WTC11 (cell line): ENCODE measurements at regions not wholly inside any gene's neighbourhood (a gene's known extent, or its start where the extent isn't known, plus 50 kb on each side); places are given as distances from the start of the nearest gene placed in this dataset.

Source experiments
- ATAC-seq: fragments of 200-7000 bp; cut with Tn5 transposase; 2 replicates; pipeline ENCODE4 v1.10.0; 2021; ENCODE audit warnings: mild to moderate bottlenecking, moderate library complexity
- CTCF ChIA-PET: fragments of 300-600 bp; sonication (Branson Sonifier 250); formaldehyde crosslinking; loops from one replicate; lab custom pipeline; 2021; ENCODE audit warnings: antibody characterized with exemption; lab: Charles Lee
- POLR2A ChIA-PET: fragments of 350-600 bp; sonication (Branson Sonifier 250); formaldehyde crosslinking; loops from one replicate; lab custom pipeline; 2021; ENCODE audit warnings: antibody characterized with exemption; lab: Charles Lee
- DNase-seq: peaks from one replicate; pipeline ENCODE4 v3.0.0; 2021; ENCODE audit warnings: low spot score
- H3K27ac Mint-ChIP-seq: 2 replicates; pipeline ENCODE4 v1.8.0; 2021; ENCODE audit warnings: mixed read lengths
- H3K27me3 Mint-ChIP-seq: 2 replicates; pipeline ENCODE4 v1.8.0; 2021; ENCODE audit warnings: low read depth, mild to moderate bottlenecking, moderate library complexity, mixed read lengths
- H3K36me3 Mint-ChIP-seq: 2 replicates; pipeline ENCODE4 v1.8.0; 2021; ENCODE audit warnings: mixed read lengths
- H3K4me1 Mint-ChIP-seq: 2 replicates; pipeline ENCODE4 v1.8.0; 2022; ENCODE audit warnings: mixed read lengths
- H3K4me3 Mint-ChIP-seq: 2 replicates; pipeline ENCODE4 v1.8.0; 2021; ENCODE audit warnings: mild to moderate bottlenecking, moderate library complexity, mixed read lengths
- H3K9me3 Mint-ChIP-seq: 2 replicates; pipeline ENCODE4 v1.8.0; 2021; ENCODE audit warnings: mixed read lengths
- EMX1 ChIP-seq: fragments of 250-450 bp; sonication (Bioruptor Pico); IDR thresholded peaks from 2 replicates; pipeline ENCODE4 v1.8.0; 2021; ENCODE audit warnings: mild to moderate bottlenecking
- JAZF1 ChIP-seq: fragments of 250-450 bp; sonication (Bioruptor Pico); IDR thresholded peaks from 2 replicates; pipeline ENCODE4 v1.9.0; 2021; ENCODE audit warnings: moderate library complexity, mild to moderate bottlenecking, inconsistent platforms
- KAT7 ChIP-seq: sonication (generic); formaldehyde crosslinking; IDR thresholded peaks from 2 replicates; pipeline ENCODE4 v1.8.1; 2023; ENCODE audit warnings: missing genetic modification reagents, mild to moderate bottlenecking, borderline replicate concordance
- NFE2L1 ChIP-seq: sonication (generic); formaldehyde crosslinking; IDR thresholded peaks from 2 replicates; pipeline ENCODE4 v1.8.1; 2023; ENCODE audit warnings: missing genetic modification reagents
- NR2C2 ChIP-seq: sonication (generic); formaldehyde crosslinking; IDR thresholded peaks from 2 replicates; pipeline ENCODE4 v1.8.0; 2022; ENCODE audit warnings: mild to moderate bottlenecking, missing genetic modification reagents
- NR3C1 ChIP-seq: sonication (generic); formaldehyde crosslinking; conservative IDR thresholded peaks from 2 replicates; pipeline ENCODE4 v1.8.1; 2023; ENCODE audit warnings: low read depth, mild to moderate bottlenecking, missing genetic modification reagents
- OVOL2 ChIP-seq: fragments of 250-450 bp; sonication (Bioruptor Pico); IDR thresholded peaks from 2 replicates; pipeline ENCODE4 v1.9.0; 2021; ENCODE audit warnings: mild to moderate bottlenecking, borderline replicate concordance
- RORB ChIP-seq: fragments of 250-450 bp; sonication (Bioruptor Pico); IDR thresholded peaks from 2 replicates; pipeline ENCODE4 v1.9.0; 2021; ENCODE audit warnings: mild to moderate bottlenecking
- SMAD3 ChIP-seq: sonication (generic); formaldehyde crosslinking; IDR thresholded peaks from 2 replicates; pipeline ENCODE4 v1.8.0; 2022; ENCODE audit warnings: missing genetic modification reagents, mild to moderate bottlenecking, borderline replicate concordance
- SP1 ChIP-seq: sonication (generic); formaldehyde crosslinking; conservative IDR thresholded peaks from 2 replicates; pipeline ENCODE4 v1.8.1; 2022; ENCODE audit warnings: missing genetic modification reagents
- TCF7 ChIP-seq: sonication (generic); formaldehyde crosslinking; IDR thresholded peaks from 2 replicates; pipeline ENCODE4 v1.8.0; 2022; ENCODE audit warnings: mild to moderate bottlenecking, low read depth, missing genetic modification reagents, moderate library complexity
- TP53 ChIP-seq: sonication (generic); formaldehyde crosslinking; IDR thresholded peaks from 2 replicates; pipeline ENCODE4 v1.8.1; 2023; ENCODE audit warnings: mild to moderate bottlenecking, missing genetic modification reagents
- ZNF138 ChIP-seq: sonication (generic); formaldehyde crosslinking; conservative IDR thresholded peaks from 2 replicates; pipeline ENCODE4 v1.8.1; 2022; ENCODE audit warnings: mild to moderate bottlenecking, moderate library complexity, missing genetic modification reagents
- ZNF232 ChIP-seq: sonication (generic); formaldehyde crosslinking; IDR thresholded peaks from 2 replicates; pipeline ENCODE4 v1.8.0; 2022; ENCODE audit warnings: mild to moderate bottlenecking, missing genetic modification reagents
- ZNF423 ChIP-seq: fragments of 250-450 bp; sonication (Bioruptor Pico); IDR thresholded peaks from 2 replicates; pipeline ENCODE4 v2.1.2; 2022; ENCODE audit warnings: mild to moderate bottlenecking, moderate library complexity
- TF ChIP-seq, protein P1 (sequence below): sonication (generic); formaldehyde crosslinking; IDR thresholded peaks from 2 replicates; pipeline ENCODE4 v1.8.1; 2023; ENCODE audit warnings: mild to moderate bottlenecking, missing genetic modification reagents
- TF ChIP-seq, protein P2 (sequence below): sonication (generic); formaldehyde crosslinking; IDR thresholded peaks from 2 replicates; pipeline ENCODE4 v1.8.0; 2022; ENCODE audit warnings: mild to moderate bottlenecking, missing genetic modification reagents
- TF ChIP-seq, protein P3 (sequence below): sonication (generic); formaldehyde crosslinking; IDR thresholded peaks from 2 replicates; pipeline ENCODE4 v1.8.0; 2022; ENCODE audit warnings: mild to moderate bottlenecking, missing genetic modification reagents
- TF ChIP-seq, protein P4 (sequence below): sonication (generic); formaldehyde crosslinking; IDR thresholded peaks from 2 replicates; pipeline ENCODE4 v1.8.1; 2022; ENCODE audit warnings: mild to moderate bottlenecking, moderate library complexity, missing genetic modification reagents
- TF ChIP-seq, protein P5 (sequence below): fragments of 250-450 bp; sonication (Bioruptor Pico); IDR thresholded peaks from 2 replicates; pipeline ENCODE4 v1.9.0; 2021; ENCODE audit warnings: mild to moderate bottlenecking

DNA sequence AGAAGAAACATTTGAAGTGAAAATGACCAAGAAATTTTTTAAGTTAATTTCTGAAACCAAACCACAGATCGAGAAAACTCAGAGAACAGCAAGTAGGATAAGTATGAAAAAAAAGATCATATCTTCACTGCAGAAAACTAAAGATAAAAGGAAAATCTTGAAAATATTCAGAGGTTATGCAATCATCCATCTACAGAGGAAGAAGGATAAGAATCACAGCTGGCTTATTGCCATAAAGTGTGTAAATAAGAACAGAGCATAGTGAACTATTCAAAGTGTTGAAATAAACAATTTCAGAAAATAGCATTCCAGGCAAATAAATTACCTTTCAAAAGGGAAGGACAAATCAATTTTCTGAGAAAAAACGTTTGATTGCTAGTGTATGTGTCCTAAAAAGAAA is 1191.7 kb upstream of the CDH6 start (continued):
- TF ChIP-seq, protein P1, sequence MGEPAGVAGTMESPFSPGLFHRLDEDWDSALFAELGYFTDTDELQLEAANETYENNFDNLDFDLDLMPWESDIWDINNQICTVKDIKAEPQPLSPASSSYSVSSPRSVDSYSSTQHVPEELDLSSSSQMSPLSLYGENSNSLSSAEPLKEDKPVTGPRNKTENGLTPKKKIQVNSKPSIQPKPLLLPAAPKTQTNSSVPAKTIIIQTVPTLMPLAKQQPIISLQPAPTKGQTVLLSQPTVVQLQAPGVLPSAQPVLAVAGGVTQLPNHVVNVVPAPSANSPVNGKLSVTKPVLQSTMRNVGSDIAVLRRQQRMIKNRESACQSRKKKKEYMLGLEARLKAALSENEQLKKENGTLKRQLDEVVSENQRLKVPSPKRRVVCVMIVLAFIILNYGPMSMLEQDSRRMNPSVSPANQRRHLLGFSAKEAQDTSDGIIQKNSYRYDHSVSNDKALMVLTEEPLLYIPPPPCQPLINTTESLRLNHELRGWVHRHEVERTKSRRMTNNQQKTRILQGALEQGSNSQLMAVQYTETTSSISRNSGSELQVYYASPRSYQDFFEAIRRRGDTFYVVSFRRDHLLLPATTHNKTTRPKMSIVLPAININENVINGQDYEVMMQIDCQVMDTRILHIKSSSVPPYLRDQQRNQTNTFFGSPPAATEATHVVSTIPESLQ (CRISPR knock-in tag) = no peak
- TF ChIP-seq, protein P2, sequence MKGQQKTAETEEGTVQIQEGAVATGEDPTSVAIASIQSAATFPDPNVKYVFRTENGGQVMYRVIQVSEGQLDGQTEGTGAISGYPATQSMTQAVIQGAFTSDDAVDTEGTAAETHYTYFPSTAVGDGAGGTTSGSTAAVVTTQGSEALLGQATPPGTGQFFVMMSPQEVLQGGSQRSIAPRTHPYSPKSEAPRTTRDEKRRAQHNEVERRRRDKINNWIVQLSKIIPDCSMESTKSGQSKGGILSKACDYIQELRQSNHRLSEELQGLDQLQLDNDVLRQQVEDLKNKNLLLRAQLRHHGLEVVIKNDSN (CRISPR knock-in tag) = no peak
- TF ChIP-seq NR2C2 (no peak), ZNF423 (CRISPR knock-in tag) (no peak), KAT7 (no peak), TP53 (CRISPR knock-in tag) (no peak), SMAD3 (CRISPR knock-in tag) (no peak), SP1 (CRISPR knock-in tag) (no peak), TCF7 (CRISPR knock-in tag) (no peak), ZNF232 (CRISPR knock-in tag) (no peak), JAZF1 (CRISPR knock-in tag) (no peak), OVOL2 (CRISPR knock-in tag) (no peak)
- TF ChIP-seq, protein P3, sequence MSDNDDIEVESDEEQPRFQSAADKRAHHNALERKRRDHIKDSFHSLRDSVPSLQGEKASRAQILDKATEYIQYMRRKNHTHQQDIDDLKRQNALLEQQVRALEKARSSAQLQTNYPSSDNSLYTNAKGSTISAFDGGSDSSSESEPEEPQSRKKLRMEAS (CRISPR knock-in tag) = no peak
- TF ChIP-seq, protein P4, sequence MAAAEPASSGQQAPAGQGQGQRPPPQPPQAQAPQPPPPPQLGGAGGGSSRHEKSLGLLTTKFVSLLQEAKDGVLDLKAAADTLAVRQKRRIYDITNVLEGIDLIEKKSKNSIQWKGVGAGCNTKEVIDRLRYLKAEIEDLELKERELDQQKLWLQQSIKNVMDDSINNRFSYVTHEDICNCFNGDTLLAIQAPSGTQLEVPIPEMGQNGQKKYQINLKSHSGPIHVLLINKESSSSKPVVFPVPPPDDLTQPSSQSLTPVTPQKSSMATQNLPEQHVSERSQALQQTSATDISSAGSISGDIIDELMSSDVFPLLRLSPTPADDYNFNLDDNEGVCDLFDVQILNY (CRISPR knock-in tag) = no peak
- TF ChIP-seq, all 79 proteins: peak for 0

DNA sequence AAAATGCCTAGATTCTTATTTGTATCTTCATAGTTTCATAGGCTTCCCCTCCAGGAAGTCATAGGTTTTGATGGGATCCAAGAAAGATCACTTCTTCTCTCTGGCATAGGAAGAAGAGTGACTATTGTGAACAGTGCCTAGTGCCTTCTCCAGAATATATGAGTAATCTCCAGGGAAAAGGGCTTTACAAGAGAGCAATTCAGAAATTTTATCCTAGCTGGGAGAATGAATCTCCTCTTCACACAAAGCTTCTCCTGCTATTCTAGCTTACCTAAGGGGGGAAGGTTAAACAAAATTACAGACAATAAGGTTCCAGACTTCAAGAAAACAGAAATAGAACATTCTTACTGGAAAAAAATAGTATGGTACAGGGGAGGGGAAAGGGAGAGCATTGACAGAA is 1193.3 kb upstream of the CDH6 start:
- CTCF ChIA-PET = no interaction called here
- Mint-ChIP-seq H3K27me3 (no peaks in the 10 kb centered on the region), H3K4me1 (peaks cover 8% of the 10 kb centered on the region), H3K36me3 (0 out of 2 replicates have a peak, but pooled peaks cover 5% of the 10 kb centered on the region), H3K4me3 (no peak overlapping the region), H3K9me3 (peaks cover 20% of the 10 kb centered on the region), H3K27ac (no peak overlapping the region)
- no peak for TF ChIP-seq SMAD3 (CRISPR knock-in tag)
- no peak for TF ChIP-seq NFE2L1 (CRISPR knock-in tag)
- TF ChIP-seq NR3C1 (CRISPR knock-in tag) = no peak
- no peak for TF ChIP-seq OVOL2 (CRISPR knock-in tag)
- TF ChIP-seq ZNF138 = no peak
- no peak for ATAC-seq
- POLR2A ChIA-PET = no interaction called here
- DNase-seq = no peak

DNA sequence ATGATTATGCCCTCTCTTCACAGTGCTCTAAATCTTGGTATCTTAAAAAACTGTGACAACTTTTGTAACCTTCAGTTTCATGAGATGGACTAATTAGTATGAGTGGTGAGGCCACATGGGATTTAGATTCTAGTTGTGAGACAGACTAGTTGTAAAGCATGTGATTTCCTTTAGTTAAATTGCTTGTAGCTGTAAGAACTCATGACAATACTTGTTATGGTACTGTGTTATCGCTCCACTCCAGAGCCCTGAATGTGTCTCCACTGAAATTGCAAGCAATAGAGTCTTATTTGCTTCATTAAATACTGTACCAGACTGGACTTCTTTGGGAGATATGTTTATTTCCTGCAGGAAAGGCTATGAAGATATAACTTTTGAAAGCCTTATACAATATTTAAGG is 1198.3 kb upstream of the CDH6 start:
- TF ChIP-seq EMX1 (CRISPR knock-in tag) = no peak
- TF ChIP-seq RORB (CRISPR knock-in tag) = no peak
- TF ChIP-seq, protein P5, sequence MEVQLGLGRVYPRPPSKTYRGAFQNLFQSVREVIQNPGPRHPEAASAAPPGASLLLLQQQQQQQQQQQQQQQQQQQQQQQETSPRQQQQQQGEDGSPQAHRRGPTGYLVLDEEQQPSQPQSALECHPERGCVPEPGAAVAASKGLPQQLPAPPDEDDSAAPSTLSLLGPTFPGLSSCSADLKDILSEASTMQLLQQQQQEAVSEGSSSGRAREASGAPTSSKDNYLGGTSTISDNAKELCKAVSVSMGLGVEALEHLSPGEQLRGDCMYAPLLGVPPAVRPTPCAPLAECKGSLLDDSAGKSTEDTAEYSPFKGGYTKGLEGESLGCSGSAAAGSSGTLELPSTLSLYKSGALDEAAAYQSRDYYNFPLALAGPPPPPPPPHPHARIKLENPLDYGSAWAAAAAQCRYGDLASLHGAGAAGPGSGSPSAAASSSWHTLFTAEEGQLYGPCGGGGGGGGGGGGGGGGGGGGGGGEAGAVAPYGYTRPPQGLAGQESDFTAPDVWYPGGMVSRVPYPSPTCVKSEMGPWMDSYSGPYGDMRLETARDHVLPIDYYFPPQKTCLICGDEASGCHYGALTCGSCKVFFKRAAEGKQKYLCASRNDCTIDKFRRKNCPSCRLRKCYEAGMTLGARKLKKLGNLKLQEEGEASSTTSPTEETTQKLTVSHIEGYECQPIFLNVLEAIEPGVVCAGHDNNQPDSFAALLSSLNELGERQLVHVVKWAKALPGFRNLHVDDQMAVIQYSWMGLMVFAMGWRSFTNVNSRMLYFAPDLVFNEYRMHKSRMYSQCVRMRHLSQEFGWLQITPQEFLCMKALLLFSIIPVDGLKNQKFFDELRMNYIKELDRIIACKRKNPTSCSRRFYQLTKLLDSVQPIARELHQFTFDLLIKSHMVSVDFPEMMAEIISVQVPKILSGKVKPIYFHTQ = no peak
- TF ChIP-seq, protein P3 (CRISPR knock-in tag) = no peak
- CTCF ChIA-PET = no interaction called here
- Mint-ChIP-seq H3K27ac (no peak overlapping the region), H3K4me1 (0 out of 2 replicates have a peak, but pooled peaks cover 5% of the 10 kb centered on the region), H3K36me3 (no peaks in the 10 kb centered on the region), H3K27me3 (no peaks in the 10 kb centered on the region), H3K9me3 (peaks cover 8% of the 10 kb centered on the region), H3K4me3 (no peak overlapping the region)
- no peak for DNase-seq
- no peak for ATAC-seq
- POLR2A ChIA-PET = no interaction called here
